GM18502 (cell line): ENCODE measurements at regions not wholly inside any gene's neighbourhood (a gene's known extent, or its start where the extent isn't known, plus 50 kb on each side); places are given as distances from the start of the nearest gene placed in this dataset.
"Not testable (repeated sequence)": the region's sequence is repeated elsewhere in the genome, so short reads cannot be mapped to it uniquely, and the experiment has no call there.

Source experiments
- ATAC-seq: cut with Tn5 transposase; IDR thresholded peaks from one replicate; pipeline ENCODE4 v1.9.1; 2021; ENCODE audit warnings: mild to moderate bottlenecking; ENCODE audit not compliant: unreplicated experiment, poor library complexity

- ATAC-seq: not testable (repeated sequence)
Observed at GRCh38 chr15:20292422-20293005, 249.1 kb downstream of the GOLGA6L6 start.

- ATAC-seq: not testable (repeated sequence)
Observed at GRCh38 chr15:20291616-20292015, 250.0 kb downstream of the GOLGA6L6 start.

GRCh38 chr15:20290606-20291005, 251.0 kb downstream of the GOLGA6L6 start:
- not testable (repeated sequence) for ATAC-seq

GRCh38 chr15:20289538-20290103, 252.0 kb downstream of the GOLGA6L6 start:
- not testable (repeated sequence) for ATAC-seq

- not testable (repeated sequence) for ATAC-seq
Observed at GRCh38 chr15:20288800-20289537, 252.6 kb downstream of the GOLGA6L6 start.

- not testable (repeated sequence) for ATAC-seq
Observed at GRCh38 chr15:20286559-20286958, 255.0 kb downstream of the GOLGA6L6 start.

- ATAC-seq: not testable (repeated sequence)
Observed at GRCh38 chr15:20285696-20286300, 255.8 kb downstream of the GOLGA6L6 start.

GRCh38 chr15:20284891-20285535, 256.6 kb downstream of the GOLGA6L6 start:
- not testable (repeated sequence) for ATAC-seq

GRCh38 chr15:20283651-20284050, 257.9 kb downstream of the GOLGA6L6 start:
- not testable (repeated sequence) for ATAC-seq

GRCh38 chr15:20282491-20282943, 259.1 kb downstream of the GOLGA6L6 start:
- not testable (repeated sequence) for ATAC-seq

GRCh38 chr15:20281567-20282275, 259.9 kb downstream of the GOLGA6L6 start:
- ATAC-seq: not testable (repeated sequence)

- ATAC-seq: no peak
Observed at GRCh38 chr15:20280933-20281463, 260.6 kb downstream of the GOLGA6L6 start.

- not testable (repeated sequence) for ATAC-seq
Observed at GRCh38 chr15:20280141-20280932, 261.3 kb downstream of the GOLGA6L6 start.

GRCh38 chr15:20279056-20279455, 262.5 kb downstream of the GOLGA6L6 start:
- not testable (repeated sequence) for ATAC-seq

- ATAC-seq: not testable (repeated sequence)
Observed at GRCh38 chr15:20278376-20278775, 263.2 kb downstream of the GOLGA6L6 start.

- not testable (repeated sequence) for ATAC-seq
Observed at GRCh38 chr15:20277451-20277850, 264.1 kb downstream of the GOLGA6L6 start.

- ATAC-seq: not testable (repeated sequence)
Observed at GRCh38 chr15:20276312-20277114, 265.1 kb downstream of the GOLGA6L6 start.
